Caco-2 (cell line): ENCODE measurements at regions not wholly inside any gene's neighbourhood (a gene's known extent, or its start where the extent isn't known, plus 50 kb on each side); places are given as distances from the start of the nearest gene placed in this dataset.
A peak's percentile ranks its signal among the peaks of the same experiment; 100 is the strongest.

ENCODE experiments used
- BruUV-seq: library from RNA; stranded (reverse); fragments of 400-500 nt; replicated peaks from 2 replicates; lab custom pipeline; 2021; lab: Mats Ljungman, UMichigan
- CTCF ChIA-PET: fragments of 300-600 bp; sonication (Branson Sonifier 250); formaldehyde crosslinking; loops from one replicate; lab custom pipeline; 2022; ENCODE audit warnings: antibody characterized with exemption; lab: Charles Lee
- POLR2A ChIA-PET: fragments of 300-600 bp; sonication (Branson Sonifier 250); formaldehyde crosslinking; loops from one replicate; lab custom pipeline; 2022; ENCODE audit warnings: antibody characterized with exemption; lab: Charles Lee
- DNase-seq, 2 experiments: peaks; one replicate each; pipeline versions ENCODE4 v3.0.0 to v3.0.0-alpha.2; 2020 to 2022
- H3K27me3 ChIP-seq: replicated peaks from 2 replicates; pipeline ENCODE4 v1.6.0; 2011; ENCODE audit warnings: low read length; ENCODE audit not compliant: control insufficient read depth, insufficient read depth
- H3K36me3 ChIP-seq: 2 replicates; pipeline ENCODE4 v1.5.1; 2011; ENCODE audit warnings: low read length; ENCODE audit not compliant: control insufficient read depth, insufficient read depth
- H3K4me1 ChIP-seq: fragments of 250-450 bp; sonication (Bioruptor Pico); 2 replicates; pipeline ENCODE4 v1.5.1; 2020; ENCODE audit warnings: mild to moderate bottlenecking
- H3K4me3 ChIP-seq: 2 replicates; pipeline ENCODE4 v1.5.1; 2011; ENCODE audit warnings: low read depth, mild to moderate bottlenecking, control low read depth, low read length
- H3K9me3 ChIP-seq: fragments of 250-450 bp; sonication (Bioruptor Pico); 2 replicates; pipeline ENCODE4 v1.5.1; 2020; ENCODE audit warnings: mild to moderate bottlenecking, moderate library complexity
- H3K27ac Mint-ChIP-seq: one replicate; pipeline ENCODE4 v1.8.0; 2022; ENCODE audit warnings: mixed read lengths; ENCODE audit not compliant: unreplicated experiment
- H3K27me3 Mint-ChIP-seq: one replicate; pipeline ENCODE4 v1.8.0; 2022; ENCODE audit warnings: mixed read lengths; ENCODE audit not compliant: insufficient read depth, unreplicated experiment
- H3K36me3 Mint-ChIP-seq: one replicate; pipeline ENCODE4 v1.8.0; 2022; ENCODE audit warnings: mild to moderate bottlenecking, mixed read lengths; ENCODE audit not compliant: insufficient read depth, unreplicated experiment
- H3K4me1 Mint-ChIP-seq: one replicate; pipeline ENCODE4 v1.8.0; 2022; ENCODE audit warnings: low read depth, mixed read lengths; ENCODE audit not compliant: unreplicated experiment
- H3K4me3 Mint-ChIP-seq: one replicate; pipeline ENCODE4 v1.8.0; 2022; ENCODE audit warnings: mild to moderate bottlenecking, moderate library complexity, mixed read lengths; ENCODE audit not compliant: unreplicated experiment
- H3K9me3 Mint-ChIP-seq: one replicate; pipeline ENCODE4 v1.8.0; 2022; ENCODE audit warnings: mixed read lengths; ENCODE audit not compliant: unreplicated experiment
- intact Hi-C: fragments of 100-400 bp; cut with micrococcal nuclease; formaldehyde crosslinking; loops from one replicate; pipeline ENCODE4 v1.10.0; 2022; ENCODE audit not compliant: unreplicated experiment
- TF ChIP-seq, protein P1 (sequence below), 2 experiments: fragments of 200-600 bp in 1 of 2; IDR thresholded peaks; 1 replicate in 1 of 2; 2 replicates in 1 of 2; pipeline versions ENCODE4 v1.5.1 to v1.8.0; 2011 to 2022; ENCODE audit warnings: antibody characterized with exemption in 1 of 2, control low read depth in 1 of 2, inconsistent platforms in 1 of 2, low read depth in 1 of 2, low read length in 1 of 2, mild to moderate bottlenecking in 1 of 2, moderate library complexity in 1 of 2; ENCODE audit not compliant: insufficient read depth in 1 of 2, severe bottlenecking in 1 of 2, unreplicated experiment in 1 of 2

DNA sequence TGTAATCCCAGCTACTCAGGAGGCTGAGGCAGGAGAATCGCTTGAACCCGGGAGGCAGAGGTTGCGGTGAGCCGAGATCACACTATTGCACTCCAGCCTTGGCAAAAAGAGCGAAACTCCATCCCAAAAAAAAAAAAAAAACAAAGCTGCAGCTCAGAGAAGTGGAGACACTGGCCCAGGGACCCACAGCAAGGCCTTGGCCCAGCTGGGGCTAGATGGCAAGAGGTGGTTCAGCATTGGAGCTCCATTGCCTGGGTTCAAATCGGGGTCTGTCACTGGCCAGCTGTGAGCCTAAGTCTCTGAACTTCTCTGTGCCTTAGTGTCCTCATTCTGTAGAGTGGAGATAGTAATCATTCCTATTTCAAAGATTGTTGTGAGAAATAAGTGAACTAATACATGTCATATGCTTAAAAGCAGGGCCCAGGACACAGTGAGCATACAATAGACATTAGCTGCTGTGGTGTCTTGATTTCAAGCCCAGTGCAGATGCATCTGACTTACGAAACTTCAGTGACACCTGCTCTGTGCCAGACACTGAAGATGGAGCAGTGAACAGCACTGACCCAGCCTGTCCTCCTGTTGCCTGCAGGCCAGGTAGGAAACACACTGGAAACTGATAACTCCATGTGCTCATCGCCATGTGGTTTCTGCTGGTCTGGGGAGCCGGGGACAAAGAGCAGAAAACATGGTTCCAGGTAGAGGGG lies 127.7 kb downstream of the C9orf50 start:
- H3K27ac Mint-ChIP-seq = peak overlapping the region; percentile 75
- peaks cover 44% of the 10 kb centered on the region for H3K4me1 Mint-ChIP-seq
- H3K4me3 Mint-ChIP-seq = peak overlapping the region; percentile 19
- Histone ChIP-seq H3K4me3 (no peak overlapping the region), H3K36me3 (no peaks in the 10 kb centered on the region), H3K27me3 (no peaks in the 10 kb centered on the region), H3K4me1 (peaks cover 54% of the 10 kb centered on the region), H3K9me3 (no peaks in the 10 kb centered on the region)
- no peaks in the 10 kb centered on the region for H3K27me3 Mint-ChIP-seq
- TF ChIP-seq, protein P1, sequence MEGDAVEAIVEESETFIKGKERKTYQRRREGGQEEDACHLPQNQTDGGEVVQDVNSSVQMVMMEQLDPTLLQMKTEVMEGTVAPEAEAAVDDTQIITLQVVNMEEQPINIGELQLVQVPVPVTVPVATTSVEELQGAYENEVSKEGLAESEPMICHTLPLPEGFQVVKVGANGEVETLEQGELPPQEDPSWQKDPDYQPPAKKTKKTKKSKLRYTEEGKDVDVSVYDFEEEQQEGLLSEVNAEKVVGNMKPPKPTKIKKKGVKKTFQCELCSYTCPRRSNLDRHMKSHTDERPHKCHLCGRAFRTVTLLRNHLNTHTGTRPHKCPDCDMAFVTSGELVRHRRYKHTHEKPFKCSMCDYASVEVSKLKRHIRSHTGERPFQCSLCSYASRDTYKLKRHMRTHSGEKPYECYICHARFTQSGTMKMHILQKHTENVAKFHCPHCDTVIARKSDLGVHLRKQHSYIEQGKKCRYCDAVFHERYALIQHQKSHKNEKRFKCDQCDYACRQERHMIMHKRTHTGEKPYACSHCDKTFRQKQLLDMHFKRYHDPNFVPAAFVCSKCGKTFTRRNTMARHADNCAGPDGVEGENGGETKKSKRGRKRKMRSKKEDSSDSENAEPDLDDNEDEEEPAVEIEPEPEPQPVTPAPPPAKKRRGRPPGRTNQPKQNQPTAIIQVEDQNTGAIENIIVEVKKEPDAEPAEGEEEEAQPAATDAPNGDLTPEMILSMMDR (IDR thresholded peaks at IDR 0.05; ENCODE audit: insufficient read depth in 1 of 2, low read depth in 1 of 2, low read length in 1 of 2, severe bottlenecking in 1 of 2, unreplicated experiment in 1 of 2) = no peak
- BruUV-seq = no TSS peak
- peaks cover 46% of the 10 kb centered on the region for H3K36me3 Mint-ChIP-seq
- intact Hi-C loops = no loop called here
- POLR2A ChIA-PET = interaction anchor here (0.6 to 0.9 kb wide), 3 partner anchors 11 to 314 kb away, joined by 4 to 9 read pairs (median 6); no protein-coding TSS in a partner anchor
- DNase-seq = no peak
- H3K9me3 Mint-ChIP-seq = no peaks in the 10 kb centered on the region
- CTCF ChIA-PET = no interaction called here

DNA sequence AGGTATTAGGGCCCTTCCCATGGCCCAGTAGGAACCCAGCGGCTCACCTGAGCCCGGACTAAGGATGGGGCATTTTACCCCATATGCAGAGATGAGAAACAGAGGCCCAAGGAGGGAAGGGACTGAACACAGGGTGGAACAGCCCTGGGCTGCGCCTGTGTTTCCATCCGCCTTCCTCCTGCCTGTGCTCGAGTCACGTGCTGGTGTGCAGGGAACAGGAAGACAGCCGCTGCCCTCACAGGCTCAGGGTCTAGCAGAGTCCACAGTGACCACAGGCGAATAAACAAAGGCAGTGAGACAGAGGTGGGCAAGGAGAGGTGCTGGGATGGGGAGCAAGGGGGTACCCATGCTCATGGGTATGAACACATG lies 129.4 kb downstream of the C9orf50 start:
- no peak for DNase-seq
- Histone ChIP-seq H3K4me1 (peaks cover 60% of the 10 kb centered on the region), H3K9me3 (no peaks in the 10 kb centered on the region), H3K27me3 (no peaks in the 10 kb centered on the region), H3K4me3 (no peak overlapping the region), H3K36me3 (no peaks in the 10 kb centered on the region)
- peak overlapping the region; percentile 92 for H3K27ac Mint-ChIP-seq
- intact Hi-C loops = no loop called here
- ChIA-PET POLR2A (no interaction called here), CTCF (no interaction called here)
- no peak overlapping the region for H3K4me3 Mint-ChIP-seq
- no peaks in the 10 kb centered on the region for H3K27me3 Mint-ChIP-seq
- H3K9me3 Mint-ChIP-seq = no peaks in the 10 kb centered on the region
- H3K36me3 Mint-ChIP-seq = peaks cover 41% of the 10 kb centered on the region
- TF ChIP-seq, protein P1 (IDR thresholded peaks at IDR 0.05; ENCODE audit: insufficient read depth in 1 of 2, low read depth in 1 of 2, low read length in 1 of 2, severe bottlenecking in 1 of 2, unreplicated experiment in 1 of 2) = no peak
- no TSS peak for BruUV-seq
- H3K4me1 Mint-ChIP-seq = peaks cover 41% of the 10 kb centered on the region

- Histone ChIP-seq H3K4me1 (peaks cover 60% of the 10 kb centered on the region), H3K4me3 (no peak overlapping the region), H3K9me3 (no peaks in the 10 kb centered on the region), H3K36me3 (no peaks in the 10 kb centered on the region), H3K27me3 (no peaks in the 10 kb centered on the region)
- no TSS peak for BruUV-seq
- CTCF ChIA-PET = interaction anchor here (0.7 to 1.4 kb wide), 2 partner anchors 31 to 348 kb away, joined by 3 to 4 read pairs; no protein-coding TSS in a partner anchor
- Mint-ChIP-seq H3K27ac (peak overlapping the region; percentile 92), H3K4me1 (peaks cover 47% of the 10 kb centered on the region), H3K4me3 (peak overlapping the region; percentile 78), H3K36me3 (peaks cover 39% of the 10 kb centered on the region), H3K27me3 (no peaks in the 10 kb centered on the region), H3K9me3 (no peaks in the 10 kb centered on the region)
- no peak for DNase-seq
- intact Hi-C loops = no loop called here
- POLR2A ChIA-PET = interaction anchor here (0.6 to 2.9 kb wide), 2 partner anchors 30 to 32 kb away, joined by 4 to 12 read pairs; no protein-coding TSS in a partner anchor
- TF ChIP-seq, protein P1 (IDR thresholded peaks at IDR 0.05; ENCODE audit: insufficient read depth in 1 of 2, low read depth in 1 of 2, low read length in 1 of 2, severe bottlenecking in 1 of 2, unreplicated experiment in 1 of 2) = no peak
These were observed 130.1 kb downstream of the C9orf50 start for GRCh38 chr9:129490583-129491486.
